Putamen (tissue), 1 donor: ENCODE measurements at regions not wholly inside any gene's neighbourhood (a gene's known extent, or its start where the extent isn't known, plus 50 kb on each side); places are given as distances from the start of the nearest gene placed in this dataset.
"Not testable (repeated sequence)": the region's sequence is repeated elsewhere in the genome, so short reads cannot be mapped to it uniquely, and the experiment has no call there.

Experiments
- DNase-seq: peaks from one replicate; pipeline ENCODE4 v3.0.0-alpha.2; 2016; ENCODE audit warnings: low spot score

- DNase-seq = peak; percentile 89
Observed at GRCh38 chr11:16605894-16606783, 132.3 kb upstream of the C11orf58 start.

- DNase-seq = no peak
Observed at GRCh38 chr11:16605389-16605893, 133.0 kb upstream of the C11orf58 start.

- DNase-seq = no peak
Observed at GRCh38 chr11:16604794-16605388, 133.6 kb upstream of the C11orf58 start.

- DNase-seq = no peak
Observed at GRCh38 chr11:16603890-16604793, 134.3 kb upstream of the C11orf58 start.

GRCh38 chr11:16603245-16603644 lies 135.2 kb upstream of the C11orf58 start:
- no peak for DNase-seq

- DNase-seq = no peak
Observed at GRCh38 chr11:16598906-16599305, 139.5 kb upstream of the C11orf58 start.

- no peak for DNase-seq
Observed at GRCh38 chr11:16598032-16598431, 140.4 kb upstream of the C11orf58 start.

- DNase-seq = no peak
Observed at GRCh38 chr11:16596231-16596630, 142.2 kb upstream of the C11orf58 start.

GRCh38 chr11:16591157-16591556 lies 147.3 kb upstream of the C11orf58 start:
- no peak for DNase-seq

GRCh38 chr11:16587670-16588069 lies 150.8 kb upstream of the C11orf58 start:
- no peak for DNase-seq

- no peak for DNase-seq
Observed at GRCh38 chr11:16584569-16584968, 153.9 kb upstream of the C11orf58 start.

GRCh38 chr11:16581078-16581477 lies 157.4 kb upstream of the C11orf58 start:
- DNase-seq = not testable (repeated sequence)

- no peak for DNase-seq
Observed at GRCh38 chr11:16577490-16577889, 161.0 kb upstream of the C11orf58 start.

- DNase-seq = not testable (repeated sequence)
Observed at GRCh38 chr11:16574889-16575288, 163.6 kb upstream of the C11orf58 start.

- DNase-seq = no peak
Observed at GRCh38 chr11:16572945-16573344, 165.5 kb upstream of the C11orf58 start.

- DNase-seq = no peak
Observed at GRCh38 chr11:16561150-16561549, 177.3 kb upstream of the C11orf58 start.

GRCh38 chr11:16558494-16558893 lies 180.0 kb upstream of the C11orf58 start:
- no peak for DNase-seq

GRCh38 chr11:16555956-16556355 lies 182.5 kb upstream of the C11orf58 start:
- no peak for DNase-seq

- no peak for DNase-seq
Observed at GRCh38 chr11:16554361-16554760, 184.1 kb upstream of the C11orf58 start.

GRCh38 chr11:16547879-16548278 lies 190.6 kb upstream of the C11orf58 start:
- DNase-seq = no peak

GRCh38 chr11:16543642-16544041 lies 187.3 kb upstream of the SOX6 start:
- no peak for DNase-seq

- DNase-seq = no peak
Observed at GRCh38 chr11:16542353-16542752, 186.0 kb upstream of the SOX6 start.
